B cell (primary cell): ENCODE measurements at regions not wholly inside any gene's neighbourhood (a gene's known extent, or its start where the extent isn't known, plus 50 kb on each side); places are given as distances from the start of the nearest gene placed in this dataset.

Experiments
- ATAC-seq: fragments of 200-7000 bp; cut with Tn5 transposase; one replicate; pipeline ENCODE4 v1.10.0; 2021; ENCODE audit warnings: low read depth, mild to moderate bottlenecking, moderate number of reproducible peaks, moderate library complexity
- CTCF ChIA-PET: fragments of 350-600 bp; sonication (Branson Sonifier 250); formaldehyde crosslinking; loops from one replicate; lab custom pipeline; 2021; ENCODE audit warnings: antibody characterized with exemption, inconsistent platforms; lab: Charles Lee
- POLR2A ChIA-PET: fragments of 350-600 bp; sonication (Branson Sonifier 250); formaldehyde crosslinking; loops from one replicate; lab custom pipeline; 2021; ENCODE audit warnings: antibody characterized with exemption; lab: Charles Lee
- DNase-seq: peaks from one replicate; pipeline ENCODE4 v3.0.0; 2013
- H2AFZ ChIP-seq: 2 replicates; pipeline ENCODE4 v1.6.1; 2012; ENCODE audit warnings: mild to moderate bottlenecking, low read depth, low read length; ENCODE audit not compliant: insufficient read depth, poor library complexity, severe bottlenecking
- H3K27ac ChIP-seq, 2 donors: 1 replicate in 1 of 2; 2 replicates in 1 of 2; pipeline ENCODE4 v1.5.1; 2012 to 2013; ENCODE audit warnings: low read length in 2 of 2, mild to moderate bottlenecking in 2 of 2, moderate library complexity in 1 of 2
- H3K27me3 ChIP-seq, 4 experiments: fragments of 200-600 bp in 1 of 4; sonication (generic) in 1 of 4; replicated peaks in 1 of 4; 1 replicate in 2 of 4; 2 replicates in 2 of 4; pipeline versions ENCODE4 v1.6.1 to v1.7.0; 2013 to 2016; ENCODE audit warnings: low read length in 3 of 4, mild to moderate bottlenecking in 2 of 4, mixed read lengths in 1 of 4, moderate library complexity in 1 of 4; ENCODE audit not compliant: insufficient read depth in 4 of 4, control insufficient read depth in 3 of 4; ENCODE audit errors: control extremely low read depth in 1 of 4
- H3K36me3 ChIP-seq, 2 experiments: replicated peaks in 1 of 2; 1 replicate in 1 of 2; 2 replicates in 1 of 2; pipeline versions ENCODE4 v1.6.1 to v1.7.1; 2013; ENCODE audit warnings: low read length in 1 of 2; ENCODE audit not compliant: insufficient read depth in 2 of 2, control insufficient read depth in 1 of 2; ENCODE audit errors: control extremely low read depth in 1 of 2, extremely low read depth in 1 of 2
- H3K4me1 ChIP-seq, 2 donors: fragments of 200-600 bp in 1 of 2; sonication (generic) in 1 of 2; 1 replicate in 1 of 2; 2 replicates in 1 of 2; pipeline versions ENCODE4 v1.5.1 to v1.6.1; 2013 to 2017; ENCODE audit warnings: low read length in 2 of 2; ENCODE audit not compliant: control insufficient read depth in 2 of 2, insufficient read depth in 2 of 2
- H3K4me2 ChIP-seq: replicated peaks from 2 replicates; pipeline ENCODE3; 2012; ENCODE audit warnings: mild to moderate bottlenecking, low read depth, low read length; ENCODE audit not compliant: poor library complexity, severe bottlenecking
- H3K4me3 ChIP-seq, 5 experiments: fragments of 200-600 bp in 1 of 5; sonication (generic) in 1 of 5; 1 replicate in 3 of 5; 2 replicates in 2 of 5; pipeline versions ENCODE4 v1.5.1 to v1.7.0; 2011 to 2016; ENCODE audit warnings: low read length in 4 of 5, mild to moderate bottlenecking in 4 of 5, low read depth in 2 of 5, control low read depth in 1 of 5, moderate library complexity in 1 of 5; ENCODE audit not compliant: insufficient read depth in 1 of 5; ENCODE audit errors: control extremely low read depth in 1 of 5, extremely low read depth in 1 of 5
- H3K79me2 ChIP-seq: fragments of 200-600 bp; sonication (generic); one replicate; pipeline ENCODE4 v1.6.0; 2016; ENCODE audit warnings: low read length; ENCODE audit not compliant: control insufficient read depth, insufficient read depth
- H3K9ac ChIP-seq: fragments of 200-600 bp; sonication (generic); 2 replicates; pipeline ENCODE4 v1.6.1; 2017; ENCODE audit warnings: mild to moderate bottlenecking, low read length, moderate library complexity
- H3K9me3 ChIP-seq, 3 donors: one replicate each; pipeline versions ENCODE4 v1.6.1 to v1.7.1; 2013; ENCODE audit warnings: low read length in 2 of 3; ENCODE audit not compliant: control insufficient read depth in 2 of 3, insufficient read depth in 1 of 3; ENCODE audit errors: control extremely low read depth in 1 of 3
- H4K20me1 ChIP-seq: 2 replicates; pipeline ENCODE4 v1.6.0; 2012; ENCODE audit warnings: mild to moderate bottlenecking, low read length; ENCODE audit not compliant: insufficient read depth, control insufficient read depth, poor library complexity, severe bottlenecking
- H3K27ac Mint-ChIP-seq: one replicate; pipeline ENCODE4 v1.8.0; 2021; ENCODE audit warnings: mixed read lengths
- H3K27me3 Mint-ChIP-seq: one replicate; pipeline ENCODE4 v1.8.0; 2021; ENCODE audit warnings: mixed read lengths
- H3K4me1 Mint-ChIP-seq: one replicate; pipeline ENCODE4 v1.8.0; 2021; ENCODE audit warnings: mixed read lengths
- H3K4me3 Mint-ChIP-seq: one replicate; pipeline ENCODE4 v1.8.0; 2021; ENCODE audit warnings: mixed read lengths
- H3K9me3 Mint-ChIP-seq: one replicate; pipeline ENCODE4 v1.8.0; 2022; ENCODE audit warnings: mixed read lengths; ENCODE audit not compliant: insufficient read depth
- EZH2 ChIP-seq: IDR thresholded peaks from 2 replicates; pipeline ENCODE4 v1.6.1; 2012; ENCODE audit warnings: borderline replicate concordance, low read depth, mild to moderate bottlenecking, moderate library complexity, low read length; ENCODE audit not compliant: insufficient read depth, poor library complexity, severe bottlenecking
- WGBS: methylation state at CpG from one replicate; pipeline ENCODE4 v1.1.5; 2013; ENCODE audit warnings: missing lambda C conversion rate; ENCODE audit not compliant: insufficient coverage; 5-methylcytosine and 5-hydroxymethylcytosine counted together
- intact Hi-C: fragments of 100-400 bp; cut with micrococcal nuclease; formaldehyde crosslinking; loops from one replicate; pipeline ENCODE4 v1.10.0; 2022
- TF ChIP-seq, protein P1 (sequence below): fragments of 200-600 bp; IDR thresholded peaks from one replicate; pipeline ENCODE4 v1.8.0; 2022; ENCODE audit warnings: antibody characterized with exemption, mild to moderate bottlenecking

DNA sequence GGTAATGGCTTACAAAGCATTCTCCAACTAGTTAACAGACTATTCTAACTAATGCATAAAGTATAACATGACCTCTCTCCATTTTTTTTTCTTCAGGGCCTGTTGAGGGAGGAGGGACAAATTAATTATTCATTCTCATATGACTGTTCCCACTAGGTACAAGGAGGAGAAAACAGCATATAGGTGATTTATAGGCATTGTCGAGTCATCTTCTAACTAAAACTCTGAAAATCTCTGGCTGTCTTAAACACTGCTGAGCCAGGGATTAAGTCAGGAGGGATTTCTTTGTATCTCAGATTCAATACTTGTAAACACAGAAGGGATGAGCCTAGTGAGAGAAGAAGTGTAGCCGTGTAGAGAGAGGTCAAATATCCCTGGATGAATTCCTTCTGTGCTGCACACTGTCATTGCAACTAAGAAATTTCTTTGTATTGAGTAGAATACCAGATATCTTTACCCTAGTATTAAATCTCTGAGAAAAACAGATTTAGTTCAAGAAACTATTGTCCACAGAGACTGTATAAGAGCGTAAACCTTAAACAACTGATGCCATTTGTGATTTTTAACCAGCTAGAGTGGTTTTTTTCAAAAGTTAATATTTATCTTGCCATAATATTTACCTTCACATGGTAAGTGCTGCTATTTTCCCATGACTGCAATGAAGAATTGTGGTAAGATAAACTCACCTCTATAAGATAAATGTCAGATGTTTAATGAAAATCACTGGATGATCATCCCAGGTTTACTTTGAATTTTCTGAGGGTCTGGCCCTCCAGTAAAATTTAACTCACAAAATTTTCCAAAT is 465.3 kb downstream of the RWDD3 start:
- TF ChIP-seq, protein P1, sequence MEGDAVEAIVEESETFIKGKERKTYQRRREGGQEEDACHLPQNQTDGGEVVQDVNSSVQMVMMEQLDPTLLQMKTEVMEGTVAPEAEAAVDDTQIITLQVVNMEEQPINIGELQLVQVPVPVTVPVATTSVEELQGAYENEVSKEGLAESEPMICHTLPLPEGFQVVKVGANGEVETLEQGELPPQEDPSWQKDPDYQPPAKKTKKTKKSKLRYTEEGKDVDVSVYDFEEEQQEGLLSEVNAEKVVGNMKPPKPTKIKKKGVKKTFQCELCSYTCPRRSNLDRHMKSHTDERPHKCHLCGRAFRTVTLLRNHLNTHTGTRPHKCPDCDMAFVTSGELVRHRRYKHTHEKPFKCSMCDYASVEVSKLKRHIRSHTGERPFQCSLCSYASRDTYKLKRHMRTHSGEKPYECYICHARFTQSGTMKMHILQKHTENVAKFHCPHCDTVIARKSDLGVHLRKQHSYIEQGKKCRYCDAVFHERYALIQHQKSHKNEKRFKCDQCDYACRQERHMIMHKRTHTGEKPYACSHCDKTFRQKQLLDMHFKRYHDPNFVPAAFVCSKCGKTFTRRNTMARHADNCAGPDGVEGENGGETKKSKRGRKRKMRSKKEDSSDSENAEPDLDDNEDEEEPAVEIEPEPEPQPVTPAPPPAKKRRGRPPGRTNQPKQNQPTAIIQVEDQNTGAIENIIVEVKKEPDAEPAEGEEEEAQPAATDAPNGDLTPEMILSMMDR, result no peak
- no peak for TF ChIP-seq EZH2
- CTCF ChIA-PET, result no interaction called here
- intact Hi-C loops, result no loop called here
- H3K4me2 ChIP-seq, result no peak overlapping the region
- no peaks in the 10 kb centered on the region for H4K20me1 ChIP-seq
- DNase-seq, result no peak
- no peaks in the 10 kb centered on the region for H3K79me2 ChIP-seq
- Mint-ChIP-seq H3K27me3 (no peaks in the 10 kb centered on the region), H3K27ac (no peak overlapping the region), H3K9me3 (peaks cover 11% of the 10 kb centered on the region), H3K4me1 (no peaks in the 10 kb centered on the region), H3K4me3 (no peak overlapping the region)
- H3K9ac ChIP-seq, result no peak overlapping the region
- H3K27ac ChIP-seq, result no peak overlapping the region
- H3K4me1 ChIP-seq, result no peaks in the 10 kb centered on the region
- H2AFZ ChIP-seq, result no peak overlapping the region
- no peaks in the 10 kb centered on the region for H3K27me3 ChIP-seq
- ATAC-seq, result no peak
- no CpG with 5 or more reads among the region's 3 CpGs for WGBS
- no peak overlapping the region for H3K4me3 ChIP-seq
- peaks cover 0 to 16% (median 10%) of the 10 kb centered on the region in 3 donors for H3K9me3 ChIP-seq
- POLR2A ChIA-PET, result no interaction called here
- H3K36me3 ChIP-seq, result no peaks in the 10 kb centered on the region

- Histone ChIP-seq H3K79me2 (no peaks in the 10 kb centered on the region), H3K9ac (no peak overlapping the region), H3K36me3 (no peaks in the 10 kb centered on the region), H3K27me3 (no peaks in the 10 kb centered on the region), H3K4me2 (no peak overlapping the region), H2AFZ (no peak overlapping the region), H4K20me1 (no peaks in the 10 kb centered on the region), H3K9me3 (peaks cover 0 to 16% (median 12%) of the 10 kb centered on the region in 3 donors), H3K4me3 (no peak overlapping the region), H3K27ac (no peak overlapping the region), H3K4me1 (no peaks in the 10 kb centered on the region)
- H3K4me1 Mint-ChIP-seq, result no peaks in the 10 kb centered on the region
- CTCF ChIA-PET, result no interaction called here
- H3K9me3 Mint-ChIP-seq, result peaks cover 11% of the 10 kb centered on the region
- no peak for DNase-seq
- intact Hi-C loops, result no loop called here
- no peaks in the 10 kb centered on the region for H3K27me3 Mint-ChIP-seq
- TF ChIP-seq EZH2, result no peak
- TF ChIP-seq, protein P1, result no peak
- H3K4me3 Mint-ChIP-seq, result no peak overlapping the region
- WGBS, result 92% methylated on average over 4 of the region's 4 CpGs
- ATAC-seq, result no peak
- no peak overlapping the region for H3K27ac Mint-ChIP-seq
- POLR2A ChIA-PET, result no interaction called here
Observed at GRCh38 chr1:95701450-95702173, 467.6 kb downstream of the RWDD3 start.
